Body of pancreas (tissue), 4 donors: ENCODE measurements at regions not wholly inside any gene's neighbourhood (a gene's known extent, or its start where the extent isn't known, plus 50 kb on each side); places are given as distances from the start of the nearest gene placed in this dataset.

Experiments used
- ATAC-seq: fragments of 150-250 bp; one replicate; pipeline ENCODE4 v1.9.1; 2016
- DNase-seq, 4 donors: peaks; one replicate each; pipeline ENCODE4 v3.0.0-alpha.2; 2019
- H3K27ac ChIP-seq, 4 donors: fragments of 200-600 bp; sonication (generic); 1 replicate in 3 of 4; 2 replicates in 1 of 4; pipeline versions ENCODE4 v1.5.1 to v1.6.1; 2016 to 2019; ENCODE audit warnings: mild to moderate bottlenecking in 1 of 4, mixed read lengths in 1 of 4, moderate library complexity in 1 of 4
- H3K27me3 ChIP-seq, 2 donors: fragments of 200-600 bp; sonication (generic); one replicate each; pipeline ENCODE4 v1.6.0; 2016; ENCODE audit warnings: mild to moderate bottlenecking in 1 of 2
- H3K36me3 ChIP-seq, 2 donors: fragments of 200-600 bp; sonication (generic); replicated peaks in 1 of 2; 2 replicates each; pipeline ENCODE4 v1.5.1; 2016; ENCODE audit warnings: low read depth in 2 of 2; ENCODE audit not compliant: insufficient read depth in 1 of 2
- H3K4me1 ChIP-seq: fragments of 200-600 bp; sonication (generic); one replicate; pipeline ENCODE4 v1.6.0; 2016
- H3K4me3 ChIP-seq, 2 donors: fragments of 200-600 bp; sonication (generic); 1 replicate in 1 of 2; 2 replicates in 1 of 2; pipeline ENCODE4 v1.5.1; 2016 to 2019
- H3K9me3 ChIP-seq, 3 donors: fragments of 200-600 bp; sonication (generic); 1 replicate in 2 of 3; 2 replicates in 1 of 3; pipeline ENCODE4 v1.5.1; 2016
- POLR2A ChIP-seq, 3 donors: fragments of 450-650 bp; IDR thresholded peaks; one replicate each; pipeline ENCODE4 v1.6.1; 2016; ENCODE audit warnings: antibody characterized with exemption in 3 of 3, mild to moderate bottlenecking in 2 of 3
- WGBS, 2 donors: methylation state at CpG; one replicate each; pipeline ENCODE4 v1.1.5; 2017; 5-methylcytosine and 5-hydroxymethylcytosine counted together
- intact Hi-C: fragments of 100-400 bp; cut with DNase I; formaldehyde crosslinking; loops from one replicate; pipeline ENCODE4 v1.15.1; 2023
- TF ChIP-seq, protein P1 (sequence below), 7 experiments: fragments of 450-650 bp in 4 of 7; fragments of 200-600 bp in 3 of 7; sonication (generic) in 3 of 7; IDR thresholded peaks; one replicate each; pipeline ENCODE4 v1.5.1; 2016 to 2019; ENCODE audit warnings: antibody characterized with exemption in 7 of 7

DNA sequence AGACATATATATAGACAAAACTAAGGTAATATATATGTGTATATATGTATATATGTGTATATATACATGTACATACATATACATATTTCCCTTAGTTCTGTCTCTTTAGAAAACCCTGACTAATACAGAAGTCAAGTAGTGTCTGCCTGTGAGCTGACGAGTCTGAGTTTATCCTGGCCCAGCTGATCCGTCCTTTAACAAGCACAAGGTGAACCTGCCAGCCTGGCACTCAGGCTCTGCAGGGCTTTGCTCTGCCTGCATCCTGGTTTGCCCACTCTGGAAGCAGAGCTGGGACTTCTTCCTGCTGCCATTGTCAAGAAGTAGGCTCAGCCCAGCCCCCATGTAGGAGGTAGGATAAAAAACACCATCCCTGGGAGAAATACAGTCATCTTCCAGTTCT lies 388.0 kb downstream of the ICE1 start:
- WGBS, 2 donors: 29 to 61% methylated on average over 2 of the region's 2 CpGs
- H3K4me1 ChIP-seq: no peaks in the 10 kb centered on the region
- H3K36me3 ChIP-seq: no peaks in the 10 kb centered on the region
- DNase-seq: no peak
- H3K4me3 ChIP-seq: no peak overlapping the region
- no peaks in the 10 kb centered on the region for H3K27me3 ChIP-seq
- H3K27ac ChIP-seq: no peak overlapping the region
- ATAC-seq: no peak
- TF ChIP-seq POLR2A (IDR thresholded peaks at IDR 0.05): no peak
- TF ChIP-seq, protein P1, sequence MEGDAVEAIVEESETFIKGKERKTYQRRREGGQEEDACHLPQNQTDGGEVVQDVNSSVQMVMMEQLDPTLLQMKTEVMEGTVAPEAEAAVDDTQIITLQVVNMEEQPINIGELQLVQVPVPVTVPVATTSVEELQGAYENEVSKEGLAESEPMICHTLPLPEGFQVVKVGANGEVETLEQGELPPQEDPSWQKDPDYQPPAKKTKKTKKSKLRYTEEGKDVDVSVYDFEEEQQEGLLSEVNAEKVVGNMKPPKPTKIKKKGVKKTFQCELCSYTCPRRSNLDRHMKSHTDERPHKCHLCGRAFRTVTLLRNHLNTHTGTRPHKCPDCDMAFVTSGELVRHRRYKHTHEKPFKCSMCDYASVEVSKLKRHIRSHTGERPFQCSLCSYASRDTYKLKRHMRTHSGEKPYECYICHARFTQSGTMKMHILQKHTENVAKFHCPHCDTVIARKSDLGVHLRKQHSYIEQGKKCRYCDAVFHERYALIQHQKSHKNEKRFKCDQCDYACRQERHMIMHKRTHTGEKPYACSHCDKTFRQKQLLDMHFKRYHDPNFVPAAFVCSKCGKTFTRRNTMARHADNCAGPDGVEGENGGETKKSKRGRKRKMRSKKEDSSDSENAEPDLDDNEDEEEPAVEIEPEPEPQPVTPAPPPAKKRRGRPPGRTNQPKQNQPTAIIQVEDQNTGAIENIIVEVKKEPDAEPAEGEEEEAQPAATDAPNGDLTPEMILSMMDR (IDR thresholded peaks at IDR 0.05): no peak
- intact Hi-C loops: no loop called here
- no peaks in the 10 kb centered on the region for H3K9me3 ChIP-seq

DNA sequence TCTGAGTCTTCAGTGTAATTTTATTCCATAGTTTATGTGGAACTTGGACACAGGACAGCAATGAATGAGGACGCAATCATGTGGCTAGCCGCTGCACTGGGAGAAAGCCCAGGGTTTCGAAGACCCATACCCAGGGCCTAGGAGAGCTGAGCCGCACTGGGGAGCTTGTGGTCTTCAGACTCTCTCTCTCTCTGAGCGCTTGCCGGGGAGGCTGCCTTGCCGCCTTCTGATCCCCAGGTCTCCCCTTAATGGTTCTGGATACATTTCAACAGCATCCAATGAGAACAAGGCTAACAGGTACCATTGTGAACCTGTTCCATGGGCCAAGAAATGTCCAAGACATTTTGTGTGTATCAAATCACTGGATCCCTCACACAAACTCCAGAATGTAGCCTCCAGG lies 383.4 kb downstream of the ICE1 start:
- Histone ChIP-seq H3K27me3 (no peaks in the 10 kb centered on the region), H3K4me3 (no peak overlapping the region), H3K4me1 (no peaks in the 10 kb centered on the region), H3K27ac (no peak overlapping the region), H3K36me3 (no peaks in the 10 kb centered on the region), H3K9me3 (no peaks in the 10 kb centered on the region)
- DNase-seq (no peak), ATAC-seq (no peak)
- 88 to 91% methylated on average over 6 to 7 of the region's 7 CpGs for WGBS, 2 donors
- no peak for TF ChIP-seq POLR2A (IDR thresholded peaks at IDR 0.05)
- TF ChIP-seq, protein P1 (IDR thresholded peaks at IDR 0.05): no peak
- intact Hi-C loops: no loop called here

DNA sequence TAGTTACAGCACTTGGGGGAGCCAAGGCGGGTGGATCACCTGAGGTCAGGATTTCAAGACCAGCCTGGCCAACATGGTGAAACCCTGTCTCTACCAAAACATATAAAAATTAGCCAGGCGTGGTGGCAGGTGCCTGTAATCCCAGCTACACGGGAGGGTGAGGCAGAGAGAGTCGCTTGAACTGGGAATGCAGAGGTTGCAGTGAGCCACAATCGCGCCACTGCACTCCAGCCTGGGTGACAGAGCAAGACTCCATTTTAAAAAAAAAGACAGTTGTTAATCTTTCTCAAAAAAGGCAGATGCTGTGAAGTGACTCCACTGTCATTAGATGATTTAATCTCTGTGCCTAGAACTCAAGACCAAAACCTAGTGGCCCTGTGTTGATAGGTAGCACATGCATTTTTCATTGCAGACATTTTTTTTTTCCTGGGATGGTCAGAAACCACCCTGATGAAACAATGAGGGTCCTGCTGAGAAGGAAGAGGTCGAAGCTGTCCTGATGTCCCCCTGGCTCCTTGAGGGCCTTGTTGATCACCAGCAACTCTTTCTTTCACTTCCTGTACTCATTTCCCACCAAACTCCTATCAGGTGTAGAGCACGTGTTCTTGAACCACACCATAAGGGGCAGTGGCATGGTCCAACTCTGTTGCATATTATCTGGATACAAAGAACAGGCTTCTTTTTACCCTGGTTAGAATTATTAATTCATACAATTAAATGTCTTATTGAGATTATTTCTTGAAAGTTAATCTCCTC lies 382.2 kb downstream of the ICE1 start:
- 79 to 85% methylated on average over 7 to 8 of the region's 8 CpGs for WGBS, 2 donors
- Histone ChIP-seq H3K4me3 (no peak overlapping the region), H3K4me1 (no peaks in the 10 kb centered on the region), H3K36me3 (no peaks in the 10 kb centered on the region), H3K9me3 (no peaks in the 10 kb centered on the region), H3K27ac (no peak overlapping the region), H3K27me3 (no peaks in the 10 kb centered on the region)
- ATAC-seq: no peak
- DNase-seq: no peak
- no peak for TF ChIP-seq POLR2A (IDR thresholded peaks at IDR 0.05)
- TF ChIP-seq, protein P1 (IDR thresholded peaks at IDR 0.05): no peak
- intact Hi-C loops: no loop called here

DNA sequence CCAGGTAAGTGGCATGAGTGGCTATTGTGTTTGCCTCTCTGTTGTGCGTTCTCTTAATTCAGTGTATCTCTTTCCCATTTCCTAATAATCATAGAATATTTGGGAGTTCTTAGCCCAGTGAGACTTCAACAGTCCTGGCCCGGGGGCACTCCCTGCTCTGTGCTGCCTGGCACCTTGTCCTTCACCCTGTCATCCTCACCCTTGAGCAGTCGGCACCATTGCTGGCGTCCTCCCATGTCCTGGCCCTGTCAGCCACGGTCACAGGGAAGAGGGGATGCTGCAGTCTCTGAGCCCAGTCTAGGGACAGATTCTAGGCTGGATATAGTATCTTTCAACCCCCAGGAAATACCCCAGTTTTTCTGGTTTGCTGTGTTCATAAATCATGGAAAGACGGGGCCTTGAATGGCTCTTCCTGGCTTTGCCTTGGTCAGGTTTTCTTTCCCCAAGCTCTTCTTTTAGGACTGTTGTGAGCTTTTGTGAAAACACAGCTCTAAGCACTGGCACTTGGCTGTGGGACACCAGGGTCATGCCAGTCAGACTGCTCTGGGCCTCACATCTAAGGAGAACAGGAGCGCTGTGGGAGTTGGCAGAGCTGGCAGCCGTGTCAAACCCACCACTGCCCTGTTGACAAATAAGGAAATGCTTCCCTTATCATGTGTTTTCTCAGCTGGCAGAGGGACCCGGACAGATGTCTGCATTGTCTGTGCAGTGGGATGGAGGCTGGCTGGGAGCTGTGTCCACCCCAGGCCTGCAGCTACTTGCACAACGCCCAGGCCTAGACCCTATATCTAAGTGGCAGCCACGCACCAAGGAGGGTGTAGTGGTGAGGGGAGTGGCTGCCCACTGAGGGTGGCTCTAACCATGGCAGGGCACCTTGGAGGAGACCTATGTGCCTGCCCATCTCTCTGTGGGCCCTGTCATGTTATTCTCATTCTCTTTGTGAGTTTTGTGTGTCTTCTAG lies 378.6 kb downstream of the ICE1 start:
- no peak for TF ChIP-seq POLR2A (IDR thresholded peaks at IDR 0.05)
- TF ChIP-seq, protein P1 (IDR thresholded peaks at IDR 0.05): no peak
- H3K27ac ChIP-seq: no peak overlapping the region
- H3K27me3 ChIP-seq: no peaks in the 10 kb centered on the region
- no peak for ATAC-seq
- no peak overlapping the region for H3K4me3 ChIP-seq
- no peaks in the 10 kb centered on the region for H3K9me3 ChIP-seq
- DNase-seq: no peak
- no peaks in the 10 kb centered on the region for H3K4me1 ChIP-seq
- 79 to 89% methylated on average over 9 to 11 of the region's 11 CpGs for WGBS, 2 donors
- H3K36me3 ChIP-seq: no peaks in the 10 kb centered on the region
- intact Hi-C loops: no loop called here
